ENCODE measurements at regions not wholly inside any gene's neighbourhood (a gene's known extent, or its start where the extent isn't known, plus 50 kb on each side); places are given as distances from the start of the nearest gene placed in this dataset.
A peak's percentile ranks its signal among the peaks of the same experiment; 100 is the strongest.

DNA sequence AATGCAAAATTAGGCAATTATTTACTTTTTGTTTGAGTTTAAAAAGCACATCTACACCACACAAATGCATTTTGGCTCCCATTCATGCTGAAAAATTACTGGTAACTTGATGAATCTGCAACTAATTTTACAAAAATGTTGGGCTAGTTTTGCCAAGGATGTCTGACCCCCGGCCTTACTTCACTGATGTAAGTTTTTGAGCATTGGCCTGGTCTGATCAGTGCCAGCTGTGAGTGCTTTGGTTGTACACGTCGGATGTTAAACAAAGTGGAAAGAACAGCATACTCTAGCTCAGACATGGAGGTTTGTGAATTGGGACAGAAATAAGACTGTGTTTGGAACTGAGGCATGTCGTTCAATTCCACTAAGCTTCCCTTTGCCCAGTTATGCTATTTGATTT lies 1044.2 kb downstream of the TLE4 start:
- Histone ChIP-seq H3K4me3 (ENCODE audit: low read depth, low read length) (no peak overlapping the region), H3K36me3 (ENCODE audit: control insufficient read depth, insufficient read depth, low read length) (no peaks in the 10 kb centered on the region), H3K27me3 (ENCODE audit: control insufficient read depth, insufficient read depth, low read length) (no peaks in the 10 kb centered on the region)
- TF ChIP-seq, protein P1, sequence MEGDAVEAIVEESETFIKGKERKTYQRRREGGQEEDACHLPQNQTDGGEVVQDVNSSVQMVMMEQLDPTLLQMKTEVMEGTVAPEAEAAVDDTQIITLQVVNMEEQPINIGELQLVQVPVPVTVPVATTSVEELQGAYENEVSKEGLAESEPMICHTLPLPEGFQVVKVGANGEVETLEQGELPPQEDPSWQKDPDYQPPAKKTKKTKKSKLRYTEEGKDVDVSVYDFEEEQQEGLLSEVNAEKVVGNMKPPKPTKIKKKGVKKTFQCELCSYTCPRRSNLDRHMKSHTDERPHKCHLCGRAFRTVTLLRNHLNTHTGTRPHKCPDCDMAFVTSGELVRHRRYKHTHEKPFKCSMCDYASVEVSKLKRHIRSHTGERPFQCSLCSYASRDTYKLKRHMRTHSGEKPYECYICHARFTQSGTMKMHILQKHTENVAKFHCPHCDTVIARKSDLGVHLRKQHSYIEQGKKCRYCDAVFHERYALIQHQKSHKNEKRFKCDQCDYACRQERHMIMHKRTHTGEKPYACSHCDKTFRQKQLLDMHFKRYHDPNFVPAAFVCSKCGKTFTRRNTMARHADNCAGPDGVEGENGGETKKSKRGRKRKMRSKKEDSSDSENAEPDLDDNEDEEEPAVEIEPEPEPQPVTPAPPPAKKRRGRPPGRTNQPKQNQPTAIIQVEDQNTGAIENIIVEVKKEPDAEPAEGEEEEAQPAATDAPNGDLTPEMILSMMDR (IDR thresholded peaks at IDR 0.05; ENCODE audit: insufficient read depth, low read length, poor library complexity, severe bottlenecking) = no peak
- DNase-seq (ENCODE audit: low read depth) = no peak

- no peak overlapping the region for H3K4me3 ChIP-seq (ENCODE audit: low read depth, low read length)
- TF ChIP-seq, protein P1 (IDR thresholded peaks at IDR 0.05; ENCODE audit: insufficient read depth, low read length, poor library complexity, severe bottlenecking) = no peak
- DNase-seq (ENCODE audit: low read depth) = no peak
These were observed 1034.0 kb downstream of the TLE4 start for GRCh38 chr9:80605793-80606192.

DNA sequence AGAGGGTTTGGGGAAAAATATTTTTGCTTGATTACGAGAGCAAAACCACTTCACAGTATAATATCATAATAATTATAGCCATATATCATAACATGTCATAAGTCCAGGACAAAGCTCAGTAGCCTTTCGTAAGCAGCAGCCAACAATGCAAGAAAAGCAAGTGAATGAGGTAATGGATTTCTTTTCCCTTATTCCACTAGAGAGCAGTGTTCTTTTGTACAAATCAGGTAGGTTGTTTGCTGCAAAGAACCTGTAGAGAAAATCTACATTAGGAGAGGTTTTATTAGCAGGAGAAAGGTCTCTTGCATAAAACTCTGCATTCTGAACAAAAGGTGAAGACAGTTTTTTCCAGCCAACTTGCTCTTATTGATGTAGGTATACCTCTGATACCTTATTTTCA lies 1033.4 kb downstream of the TLE4 start:
- H3K36me3 ChIP-seq (ENCODE audit: control insufficient read depth, insufficient read depth, low read length) = no peaks in the 10 kb centered on the region
- no peak overlapping the region for H3K4me3 ChIP-seq (ENCODE audit: low read depth, low read length)
- TF ChIP-seq, protein P1 (IDR thresholded peaks at IDR 0.05; ENCODE audit: insufficient read depth, low read length, poor library complexity, severe bottlenecking) = peak; percentile 42
- no peaks in the 10 kb centered on the region for H3K27me3 ChIP-seq (ENCODE audit: control insufficient read depth, insufficient read depth, low read length)
- DNase-seq (ENCODE audit: low read depth) = peak; percentile 23

More at GRCh38 chr9:80605793-80606192, 1034.0 kb downstream of the TLE4 start:
- no peaks in the 10 kb centered on the region for H3K36me3 ChIP-seq (ENCODE audit: control insufficient read depth, insufficient read depth, low read length)
- H3K27me3 ChIP-seq (ENCODE audit: control insufficient read depth, insufficient read depth, low read length) = no peaks in the 10 kb centered on the region

DNA sequence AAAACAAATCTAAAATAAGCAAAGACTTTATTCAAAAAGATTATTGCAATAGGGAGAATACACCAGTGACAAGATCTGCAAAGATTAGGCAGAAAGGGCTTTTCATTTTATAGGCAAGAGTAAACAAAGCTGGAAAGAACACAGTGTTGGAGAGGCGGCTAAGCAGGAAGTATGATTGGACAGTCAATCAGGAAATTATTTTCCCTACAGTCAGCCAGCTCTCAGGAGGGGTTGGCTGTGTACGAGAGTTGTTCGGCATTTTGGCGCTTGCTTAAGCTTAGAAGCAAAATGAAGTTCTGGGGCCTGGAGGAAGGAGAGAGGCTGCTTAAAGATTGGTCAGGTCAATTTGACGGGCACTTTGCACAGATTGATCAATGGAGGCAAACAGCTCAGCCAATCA lies 1030.5 kb downstream of the TLE4 start:
- no peaks in the 10 kb centered on the region for H3K27me3 ChIP-seq (ENCODE audit: control insufficient read depth, insufficient read depth, low read length)
- no peaks in the 10 kb centered on the region for H3K36me3 ChIP-seq (ENCODE audit: control insufficient read depth, insufficient read depth, low read length)
- TF ChIP-seq, protein P1 (IDR thresholded peaks at IDR 0.05; ENCODE audit: insufficient read depth, low read length, poor library complexity, severe bottlenecking) = no peak
- no peak for DNase-seq (ENCODE audit: low read depth)
- H3K4me3 ChIP-seq (ENCODE audit: low read depth, low read length) = no peak overlapping the region

DNA sequence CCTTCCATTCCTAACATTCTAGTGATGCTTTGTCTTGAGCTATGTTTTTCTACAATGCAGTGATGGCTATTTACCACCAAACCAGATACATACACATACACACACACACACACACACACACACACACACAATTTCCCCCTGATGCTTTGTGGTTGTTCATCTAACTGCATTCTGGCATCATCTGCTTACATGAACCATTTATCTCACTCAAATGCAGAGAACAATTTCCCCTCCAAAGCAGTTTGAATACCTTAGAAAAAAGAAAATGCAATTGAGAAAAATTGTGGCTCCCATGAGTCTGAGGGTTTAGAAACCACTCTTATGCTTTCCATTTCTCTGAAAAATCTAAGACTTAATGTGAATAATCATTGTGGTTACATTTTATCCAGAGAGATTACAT lies 1024.8 kb downstream of the TLE4 start:
- Histone ChIP-seq H3K4me3 (ENCODE audit: low read depth, low read length) (no peak overlapping the region), H3K27me3 (ENCODE audit: control insufficient read depth, insufficient read depth, low read length) (no peaks in the 10 kb centered on the region), H3K36me3 (ENCODE audit: control insufficient read depth, insufficient read depth, low read length) (no peaks in the 10 kb centered on the region)
- TF ChIP-seq, protein P1 (IDR thresholded peaks at IDR 0.05; ENCODE audit: insufficient read depth, low read length, poor library complexity, severe bottlenecking) = no peak
- DNase-seq (ENCODE audit: low read depth) = no peak

DNA sequence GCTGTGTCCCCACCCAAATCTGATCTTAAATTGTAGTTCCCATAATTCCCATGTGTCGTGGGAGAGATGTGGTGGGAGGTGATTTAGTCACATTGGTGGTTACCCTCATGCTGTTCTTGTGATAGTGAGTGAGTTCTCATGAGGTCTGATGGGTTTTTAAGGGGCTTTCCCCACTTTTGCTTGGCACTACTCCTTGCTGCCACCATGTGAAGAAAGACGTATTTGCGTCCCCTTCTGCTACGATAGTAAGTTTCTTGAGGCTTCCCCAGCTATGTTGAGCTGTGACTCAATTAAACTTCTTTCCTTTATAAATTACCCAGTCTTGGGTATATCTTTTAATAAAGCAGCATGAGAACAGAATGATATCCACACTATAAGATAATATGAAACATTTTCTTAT lies 1023.4 kb downstream of the TLE4 start:
- no peak for DNase-seq (ENCODE audit: low read depth)
- TF ChIP-seq, protein P1 (IDR thresholded peaks at IDR 0.05; ENCODE audit: insufficient read depth, low read length, poor library complexity, severe bottlenecking) = no peak
- Histone ChIP-seq H3K4me3 (ENCODE audit: low read depth, low read length) (no peak overlapping the region), H3K36me3 (ENCODE audit: control insufficient read depth, insufficient read depth, low read length) (no peaks in the 10 kb centered on the region), H3K27me3 (ENCODE audit: control insufficient read depth, insufficient read depth, low read length) (no peaks in the 10 kb centered on the region)

Measured in kidney epithelial cell (primary cell).